Caco-2 (cell line): ENCODE measurements at regions not wholly inside any gene's neighbourhood (a gene's known extent, or its start where the extent isn't known, plus 50 kb on each side); places are given as distances from the start of the nearest gene placed in this dataset.

Source experiments
- BruUV-seq: library from RNA; stranded (reverse); fragments of 400-500 nt; replicated peaks from 2 replicates; lab custom pipeline; 2021; lab: Mats Ljungman, UMichigan
- CTCF ChIA-PET: fragments of 300-600 bp; sonication (Branson Sonifier 250); formaldehyde crosslinking; loops from one replicate; lab custom pipeline; 2022; ENCODE audit warnings: antibody characterized with exemption; lab: Charles Lee
- POLR2A ChIA-PET: fragments of 300-600 bp; sonication (Branson Sonifier 250); formaldehyde crosslinking; loops from one replicate; lab custom pipeline; 2022; ENCODE audit warnings: antibody characterized with exemption; lab: Charles Lee
- DNase-seq, 2 experiments: peaks; one replicate each; pipeline versions ENCODE4 v3.0.0 to v3.0.0-alpha.2; 2020 to 2022
- H3K27me3 ChIP-seq: replicated peaks from 2 replicates; pipeline ENCODE4 v1.6.0; 2011; ENCODE audit warnings: low read length; ENCODE audit not compliant: control insufficient read depth, insufficient read depth
- H3K36me3 ChIP-seq: 2 replicates; pipeline ENCODE4 v1.5.1; 2011; ENCODE audit warnings: low read length; ENCODE audit not compliant: control insufficient read depth, insufficient read depth
- H3K4me1 ChIP-seq: fragments of 250-450 bp; sonication (Bioruptor Pico); 2 replicates; pipeline ENCODE4 v1.5.1; 2020; ENCODE audit warnings: mild to moderate bottlenecking
- H3K4me3 ChIP-seq: 2 replicates; pipeline ENCODE4 v1.5.1; 2011; ENCODE audit warnings: low read depth, mild to moderate bottlenecking, control low read depth, low read length
- H3K9me3 ChIP-seq: fragments of 250-450 bp; sonication (Bioruptor Pico); 2 replicates; pipeline ENCODE4 v1.5.1; 2020; ENCODE audit warnings: mild to moderate bottlenecking, moderate library complexity
- H3K27ac Mint-ChIP-seq: one replicate; pipeline ENCODE4 v1.8.0; 2022; ENCODE audit warnings: mixed read lengths; ENCODE audit not compliant: unreplicated experiment
- H3K27me3 Mint-ChIP-seq: one replicate; pipeline ENCODE4 v1.8.0; 2022; ENCODE audit warnings: mixed read lengths; ENCODE audit not compliant: insufficient read depth, unreplicated experiment
- H3K36me3 Mint-ChIP-seq: one replicate; pipeline ENCODE4 v1.8.0; 2022; ENCODE audit warnings: mild to moderate bottlenecking, mixed read lengths; ENCODE audit not compliant: insufficient read depth, unreplicated experiment
- H3K4me1 Mint-ChIP-seq: one replicate; pipeline ENCODE4 v1.8.0; 2022; ENCODE audit warnings: low read depth, mixed read lengths; ENCODE audit not compliant: unreplicated experiment
- H3K4me3 Mint-ChIP-seq: one replicate; pipeline ENCODE4 v1.8.0; 2022; ENCODE audit warnings: mild to moderate bottlenecking, moderate library complexity, mixed read lengths; ENCODE audit not compliant: unreplicated experiment
- H3K9me3 Mint-ChIP-seq: one replicate; pipeline ENCODE4 v1.8.0; 2022; ENCODE audit warnings: mixed read lengths; ENCODE audit not compliant: unreplicated experiment
- CTCF ChIP-seq, 2 experiments: fragments of 200-600 bp in 1 of 2; IDR thresholded peaks; 1 replicate in 1 of 2; 2 replicates in 1 of 2; pipeline versions ENCODE4 v1.5.1 to v1.8.0; 2011 to 2022; ENCODE audit warnings: antibody characterized with exemption in 1 of 2, control low read depth in 1 of 2, inconsistent platforms in 1 of 2, low read depth in 1 of 2, low read length in 1 of 2, mild to moderate bottlenecking in 1 of 2, moderate library complexity in 1 of 2; ENCODE audit not compliant: insufficient read depth in 1 of 2, severe bottlenecking in 1 of 2, unreplicated experiment in 1 of 2
- intact Hi-C: fragments of 100-400 bp; cut with micrococcal nuclease; formaldehyde crosslinking; loops from one replicate; pipeline ENCODE4 v1.10.0; 2022; ENCODE audit not compliant: unreplicated experiment

- Histone ChIP-seq H3K27me3 (0 out of 2 replicates have a peak, but pooled peaks cover 1% of the 10 kb centered on the region), H3K4me3 (no peak overlapping the region), H3K36me3 (no peaks in the 10 kb centered on the region), H3K9me3 (no peaks in the 10 kb centered on the region), H3K4me1 (no peaks in the 10 kb centered on the region)
- Mint-ChIP-seq H3K27me3 (peaks cover 13% of the 10 kb centered on the region), H3K27ac (no peak overlapping the region), H3K4me3 (no peak overlapping the region), H3K36me3 (no peaks in the 10 kb centered on the region), H3K4me1 (peaks cover 6% of the 10 kb centered on the region), H3K9me3 (no peaks in the 10 kb centered on the region)
- POLR2A ChIA-PET = no interaction called here
- BruUV-seq = no TSS peak
- CTCF ChIA-PET = interaction anchor here (3.1 kb wide), 1 partner anchor 32 kb away, joined by 19 read pairs; no protein-coding TSS in a partner anchor
- intact Hi-C loops = no loop called here
- no peak for DNase-seq
- TF ChIP-seq CTCF (IDR thresholded peaks at IDR 0.05; ENCODE audit: insufficient read depth in 1 of 2, low read depth in 1 of 2, low read length in 1 of 2, severe bottlenecking in 1 of 2, unreplicated experiment in 1 of 2) = no peak
These were observed 71.9 kb upstream of the SEC14L1 start for GRCh38 chr17:77068915-77069314.

- no peak overlapping the region for H3K27ac Mint-ChIP-seq
- no peak overlapping the region for H3K4me3 Mint-ChIP-seq
- no peak for DNase-seq
- no peaks in the 10 kb centered on the region for H3K9me3 Mint-ChIP-seq
- H3K36me3 ChIP-seq = no peaks in the 10 kb centered on the region
- peaks cover 6% of the 10 kb centered on the region for H3K4me1 Mint-ChIP-seq
- no peaks in the 10 kb centered on the region for H3K4me1 ChIP-seq
- 0 out of 2 replicates have a peak, but pooled peaks cover 1% of the 10 kb centered on the region for H3K27me3 ChIP-seq
- no peak for TF ChIP-seq CTCF (IDR thresholded peaks at IDR 0.05; ENCODE audit: insufficient read depth in 1 of 2, low read depth in 1 of 2, low read length in 1 of 2, severe bottlenecking in 1 of 2, unreplicated experiment in 1 of 2)
- H3K36me3 Mint-ChIP-seq = no peaks in the 10 kb centered on the region
- H3K27me3 Mint-ChIP-seq = peaks cover 18% of the 10 kb centered on the region
- H3K9me3 ChIP-seq = no peaks in the 10 kb centered on the region
- H3K4me3 ChIP-seq = no peak overlapping the region
- ChIA-PET POLR2A (interaction anchor here (0.6 kb wide), 1 partner anchor 150 kb away, joined by 5 read pairs; no protein-coding TSS in a partner anchor), CTCF (interaction anchor here (0.6 to 0.7 kb wide), 2 partner anchors 16 to 149 kb away, joined by 3 to 4 read pairs; no protein-coding TSS in a partner anchor)
- BruUV-seq = no TSS peak
- intact Hi-C loops = no loop called here
These were observed 69.9 kb upstream of the SEC14L1 start for GRCh38 chr17:77070888-77071279.

GRCh38 chr17:77071925-77072490, 68.8 kb upstream of the SEC14L1 start:
- Histone ChIP-seq H3K4me1 (no peaks in the 10 kb centered on the region), H3K4me3 (no peak overlapping the region), H3K36me3 (no peaks in the 10 kb centered on the region), H3K9me3 (no peaks in the 10 kb centered on the region), H3K27me3 (0 out of 2 replicates have a peak, but pooled peaks cover 1% of the 10 kb centered on the region)
- ChIA-PET POLR2A (no interaction called here), CTCF (interaction anchor here (0.7 kb wide), 1 partner anchor 197 kb away, joined by 3 read pairs; no protein-coding TSS in a partner anchor)
- Mint-ChIP-seq H3K27me3 (peaks cover 21% of the 10 kb centered on the region), H3K9me3 (no peaks in the 10 kb centered on the region), H3K27ac (no peak overlapping the region), H3K4me1 (peaks cover 7% of the 10 kb centered on the region), H3K36me3 (no peaks in the 10 kb centered on the region), H3K4me3 (no peak overlapping the region)
- intact Hi-C loops = no loop called here
- BruUV-seq = no TSS peak
- TF ChIP-seq CTCF (IDR thresholded peaks at IDR 0.05; ENCODE audit: insufficient read depth in 1 of 2, low read depth in 1 of 2, low read length in 1 of 2, severe bottlenecking in 1 of 2, unreplicated experiment in 1 of 2) = no peak
- DNase-seq = no peak
